GM12878 (cell line): ENCODE measurements at regions not wholly inside any gene's neighbourhood (a gene's known extent, or its start where the extent isn't known, plus 50 kb on each side); places are given as distances from the start of the nearest gene placed in this dataset.

Experiments used
- ATAC-seq: fragments of 200-7000 bp; cut with Tn5 transposase; 3 replicates; pipeline ENCODE4 v1.9.1; 2020; ENCODE audit warnings: mild to moderate bottlenecking, moderate library complexity
- BruUV-seq: library from RNA; stranded (reverse); fragments of 400-500 nt; replicated peaks from 2 replicates; lab custom pipeline; 2021; lab: Mats Ljungman, UMichigan
- CTCF ChIA-PET: fragments of 300-600 bp; sonication (Branson Sonifier 250); formaldehyde crosslinking; extraction: SDS; loops from one replicate; lab custom pipeline; 2021; ENCODE audit warnings: inconsistent platforms; lab: Yijun Ruan, JAX
- POLR2A ChIA-PET: fragments of 350-600 bp; formaldehyde crosslinking; extraction: SDS; loops from one replicate; lab custom pipeline; 2021; ENCODE audit warnings: inconsistent platforms; lab: Charles Lee
- RAD21 ChIA-PET: fragments of 300-600 bp; sonication (Branson Sonifier 250); formaldehyde crosslinking; loops from one replicate; lab custom pipeline; 2023; ENCODE audit warnings: antibody characterized with exemption; ENCODE audit not compliant: unreplicated experiment; lab: Charles Lee
- SMC1A ChIA-PET: fragments of 300-600 bp; sonication (Branson Sonifier 250); formaldehyde crosslinking; loops from one replicate; lab custom pipeline; 2023; ENCODE audit not compliant: unreplicated experiment, uncharacterized antibody; lab: Charles Lee
- DNase-seq: peaks from one replicate; pipeline ENCODE4 v3.0.0-alpha.2; 2011; ENCODE audit warnings: low read depth, low spot score
- FAIRE-seq: peaks from 3 replicates; lab custom pipeline; 2011; peaks lifted over from hg19 to GRCh38; lab: Jason Lieb, UNC
- H2AFZ ChIP-seq: 2 replicates; pipeline ENCODE4 v1.6.0; 2011; ENCODE audit warnings: low read depth, low read length, control low read depth; ENCODE audit not compliant: control insufficient read depth
- H3K27ac ChIP-seq: 2 replicates; pipeline ENCODE4 v1.5.1; 2011; ENCODE audit warnings: control low read depth; ENCODE audit not compliant: control insufficient read depth, insufficient read depth
- H3K27me3 ChIP-seq, 2 experiments: replicated peaks in 1 of 2; 2 replicates each; pipeline versions ENCODE4 v1.6.0 to v1.6.1; 2011; ENCODE audit warnings: low read length in 1 of 2; ENCODE audit not compliant: control insufficient read depth in 2 of 2, insufficient read depth in 2 of 2
- H3K36me3 ChIP-seq, 2 experiments: 2 replicates each; pipeline ENCODE4 v1.5.1; 2011; ENCODE audit warnings: low read length in 1 of 2; ENCODE audit not compliant: control insufficient read depth in 2 of 2, insufficient read depth in 2 of 2
- H3K4me1 ChIP-seq: 2 replicates; pipeline ENCODE4 v1.6.1; 2011; ENCODE audit warnings: mild to moderate bottlenecking, low read length, moderate library complexity, mixed read lengths; ENCODE audit not compliant: control insufficient read depth, insufficient read depth
- H3K4me2 ChIP-seq: 2 replicates; pipeline ENCODE4 v1.6.0; 2011; ENCODE audit warnings: control low read depth; ENCODE audit not compliant: control insufficient read depth, insufficient read depth
- H3K4me3 ChIP-seq: fragments of 200-600 bp; sonication (generic); 2 replicates; pipeline ENCODE4 v1.5.1; 2016
- H3K79me2 ChIP-seq: 2 replicates; pipeline ENCODE4 v1.6.0; 2011; ENCODE audit warnings: low read length; ENCODE audit not compliant: control insufficient read depth, insufficient read depth
- H3K9ac ChIP-seq: 2 replicates; pipeline ENCODE4 v1.8.0; 2011; ENCODE audit warnings: low read length, control low read depth, mixed read lengths; ENCODE audit not compliant: control insufficient read depth, insufficient read depth
- H3K9me3 ChIP-seq: replicated peaks from 3 replicates; pipeline ENCODE4 v1.5.1; 2011; ENCODE audit warnings: mild to moderate bottlenecking, low read length; ENCODE audit not compliant: control insufficient read depth, insufficient read depth
- H4K20me1 ChIP-seq: 2 replicates; pipeline ENCODE4 v1.6.0; 2011; ENCODE audit not compliant: control insufficient read depth, insufficient read depth
- BCLAF1 ChIP-seq: fragments of 450-650 bp; IDR thresholded peaks from 2 replicates; pipeline ENCODE4 v1.6.1; 2017; ENCODE audit warnings: antibody characterized with exemption, mild to moderate bottlenecking, moderate library complexity
- BHLHE40 ChIP-seq, 2 experiments: fragments of 450-650 bp in 1 of 2; IDR thresholded peaks; 2 replicates each; pipeline ENCODE4 v1.6.1; 2011 to 2017; ENCODE audit warnings: low read depth in 2 of 2, borderline replicate concordance in 1 of 2, improper control_type of control experiment in 1 of 2, low read length in 1 of 2, mild to moderate bottlenecking in 1 of 2
- CBX3 ChIP-seq: fragments of 200-600 bp; sonication (generic); IDR thresholded peaks from 2 replicates; pipeline ENCODE4 v1.6.1; 2016; ENCODE audit warnings: low read depth, borderline replicate concordance
- IRF3 ChIP-seq: fragments of 450-650 bp; IDR thresholded peaks from 2 replicates; pipeline ENCODE4 v1.6.1; 2014; ENCODE audit warnings: mild to moderate bottlenecking
- MTA2 ChIP-seq: fragments of 450-650 bp; IDR thresholded peaks from 2 replicates; pipeline ENCODE4 v1.6.1; 2016; ENCODE audit warnings: low read depth, mild to moderate bottlenecking, moderate library complexity
- PML ChIP-seq: IDR thresholded peaks from 2 replicates; pipeline ENCODE4 v1.6.1; 2012; ENCODE audit warnings: low read length, inconsistent platforms
- RUNX3 ChIP-seq: IDR thresholded peaks from 2 replicates; pipeline ENCODE4 v1.6.1; 2012; ENCODE audit warnings: low read length, inconsistent platforms
- YBX1 ChIP-seq: fragments of 450-650 bp; IDR thresholded peaks from 2 replicates; pipeline ENCODE4 v1.6.1; 2016; ENCODE audit warnings: antibody characterized with exemption
- WGBS: methylation state at CpG from one replicate; pipeline ENCODE4 v1.1.6; 2016; ENCODE audit warnings: low lambda C conversion rate; ENCODE audit not compliant: insufficient replicate concordance, insufficient coverage; ENCODE audit errors: missing lambda C conversion rate; 5-methylcytosine and 5-hydroxymethylcytosine counted together
- in situ Hi-C: fragments of 300-500 bp; cut with MboI; formaldehyde crosslinking; loops from 9 replicates; pipeline ENCODE4 v1.14.3; 2018; ENCODE audit warnings: mixed read lengths
- intact Hi-C: fragments of 100-400 bp; cut with micrococcal nuclease; formaldehyde crosslinking; loops from one replicate; pipeline ENCODE4 v1.14.2; 2022; ENCODE audit not compliant: unreplicated experiment
- TF ChIP-seq, protein P1 (sequence below): IDR thresholded peaks from 2 replicates; pipeline ENCODE4 v1.6.1; 2011; ENCODE audit warnings: borderline replicate concordance, low read depth, mild to moderate bottlenecking, moderate library complexity, mixed read lengths, low read length; ENCODE audit not compliant: insufficient read depth; ENCODE audit errors: extremely low read length

DNA sequence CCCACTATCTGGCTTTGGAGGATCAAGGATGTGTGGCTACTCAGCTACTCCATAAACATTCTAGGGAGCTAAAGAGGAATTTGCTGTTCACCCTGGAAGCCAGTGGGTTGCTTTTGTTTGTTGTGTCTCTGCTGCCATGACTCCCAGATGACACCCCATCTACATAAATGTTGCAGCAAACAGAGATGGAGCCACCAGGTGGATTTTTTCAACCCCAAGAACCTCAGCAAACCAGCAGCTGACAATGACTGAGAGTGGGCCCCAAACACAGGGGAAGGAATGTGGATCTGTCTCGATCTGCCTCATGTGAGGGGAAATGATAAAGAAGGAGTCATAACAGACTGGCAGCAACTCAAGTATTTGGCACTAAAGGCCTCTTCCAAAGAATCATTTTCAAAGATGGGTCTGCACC is 132.7 kb upstream of the TNC start:
- H3K4me3 ChIP-seq, result no peak overlapping the region
- ChIA-PET SMC1A (no interaction called here), RAD21 (no interaction called here), CTCF (no interaction called here), POLR2A (no interaction called here)
- FAIRE-seq, result no peak
- H4K20me1 ChIP-seq, result no peaks in the 10 kb centered on the region
- no peaks in the 10 kb centered on the region for H3K36me3 ChIP-seq
- H2AFZ ChIP-seq, result no peak overlapping the region
- H3K4me2 ChIP-seq, result no peak overlapping the region
- H3K9ac ChIP-seq, result no peak overlapping the region
- no peaks in the 10 kb centered on the region for H3K27me3 ChIP-seq
- no peaks in the 10 kb centered on the region for H3K9me3 ChIP-seq
- WGBS, result 0% methylated on average over 1 of the region's 1 CpG
- H3K79me2 ChIP-seq, result no peaks in the 10 kb centered on the region
- intact Hi-C loops, result no loop called here
- BruUV-seq, result no TSS peak
- no peaks in the 10 kb centered on the region for H3K4me1 ChIP-seq
- ATAC-seq, result no peak
- no peak overlapping the region for H3K27ac ChIP-seq
- in situ Hi-C loops, result no loop called here
- no peak for DNase-seq
- TF ChIP-seq IRF3, result no peak
- no peak for TF ChIP-seq BCLAF1
- no peak for TF ChIP-seq RUNX3
- TF ChIP-seq MTA2, result no peak
- no peak for TF ChIP-seq PML
- TF ChIP-seq CBX3, result no peak
- no peak for TF ChIP-seq BHLHE40 (IDR thresholded peaks at IDR 0.05; ENCODE audit: borderline replicate concordance in 1 of 2, low read depth in 2 of 2, low read length in 1 of 2)
- TF ChIP-seq, protein P1, sequence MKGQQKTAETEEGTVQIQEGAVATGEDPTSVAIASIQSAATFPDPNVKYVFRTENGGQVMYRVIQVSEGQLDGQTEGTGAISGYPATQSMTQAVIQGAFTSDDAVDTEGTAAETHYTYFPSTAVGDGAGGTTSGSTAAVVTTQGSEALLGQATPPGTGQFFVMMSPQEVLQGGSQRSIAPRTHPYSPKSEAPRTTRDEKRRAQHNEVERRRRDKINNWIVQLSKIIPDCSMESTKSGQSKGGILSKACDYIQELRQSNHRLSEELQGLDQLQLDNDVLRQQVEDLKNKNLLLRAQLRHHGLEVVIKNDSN, result no peak
- no peak for TF ChIP-seq YBX1
- TF ChIP-seq, all 136 proteins: peak for 0
